ENCODE measurements at regions not wholly inside any gene's neighbourhood (a gene's known extent, or its start where the extent isn't known, plus 50 kb on each side); places are given as distances from the start of the nearest gene placed in this dataset.
A peak's percentile ranks its signal among the peaks of the same experiment; 100 is the strongest.

DNA sequence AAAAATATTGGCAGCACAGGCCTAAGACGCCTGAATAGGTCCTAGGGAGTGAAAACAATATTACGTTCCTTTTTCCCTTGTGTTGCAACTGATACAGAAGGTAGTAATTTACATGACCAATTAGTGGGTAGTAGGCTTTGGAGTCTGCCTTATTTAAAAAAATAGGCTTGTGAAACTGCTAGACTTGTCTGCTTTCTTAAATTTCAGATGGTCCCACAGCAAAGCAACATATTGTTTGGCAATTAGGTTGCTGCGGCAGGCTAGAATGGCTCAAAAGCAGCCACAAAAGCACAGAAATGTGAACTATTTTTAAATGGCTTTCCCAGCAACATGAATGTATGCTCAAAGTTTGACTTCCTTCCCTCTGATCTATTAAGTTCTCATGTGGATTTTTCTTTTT, 211.9 kb downstream of the TTC8 start:
- no peaks in the 10 kb centered on the region for H3K9me3 Mint-ChIP-seq (ENCODE audit: unreplicated experiment)
- TF ChIP-seq, protein P1, sequence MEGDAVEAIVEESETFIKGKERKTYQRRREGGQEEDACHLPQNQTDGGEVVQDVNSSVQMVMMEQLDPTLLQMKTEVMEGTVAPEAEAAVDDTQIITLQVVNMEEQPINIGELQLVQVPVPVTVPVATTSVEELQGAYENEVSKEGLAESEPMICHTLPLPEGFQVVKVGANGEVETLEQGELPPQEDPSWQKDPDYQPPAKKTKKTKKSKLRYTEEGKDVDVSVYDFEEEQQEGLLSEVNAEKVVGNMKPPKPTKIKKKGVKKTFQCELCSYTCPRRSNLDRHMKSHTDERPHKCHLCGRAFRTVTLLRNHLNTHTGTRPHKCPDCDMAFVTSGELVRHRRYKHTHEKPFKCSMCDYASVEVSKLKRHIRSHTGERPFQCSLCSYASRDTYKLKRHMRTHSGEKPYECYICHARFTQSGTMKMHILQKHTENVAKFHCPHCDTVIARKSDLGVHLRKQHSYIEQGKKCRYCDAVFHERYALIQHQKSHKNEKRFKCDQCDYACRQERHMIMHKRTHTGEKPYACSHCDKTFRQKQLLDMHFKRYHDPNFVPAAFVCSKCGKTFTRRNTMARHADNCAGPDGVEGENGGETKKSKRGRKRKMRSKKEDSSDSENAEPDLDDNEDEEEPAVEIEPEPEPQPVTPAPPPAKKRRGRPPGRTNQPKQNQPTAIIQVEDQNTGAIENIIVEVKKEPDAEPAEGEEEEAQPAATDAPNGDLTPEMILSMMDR (IDR thresholded peaks at IDR 0.05) = no peak
- peaks cover 4% of the 10 kb centered on the region for H3K27me3 Mint-ChIP-seq (ENCODE audit: unreplicated experiment)
- H3K4me3 Mint-ChIP-seq (ENCODE audit: unreplicated experiment) = no peak overlapping the region
- H3K27ac Mint-ChIP-seq (ENCODE audit: unreplicated experiment) = no peak overlapping the region
- no peaks in the 10 kb centered on the region for H3K36me3 Mint-ChIP-seq (ENCODE audit: unreplicated experiment)
- peaks cover 14% of the 10 kb centered on the region for H3K4me1 Mint-ChIP-seq (ENCODE audit: unreplicated experiment)
- DNase-seq (ENCODE audit: extremely low spot score, unreplicated experiment) = no peak

DNA sequence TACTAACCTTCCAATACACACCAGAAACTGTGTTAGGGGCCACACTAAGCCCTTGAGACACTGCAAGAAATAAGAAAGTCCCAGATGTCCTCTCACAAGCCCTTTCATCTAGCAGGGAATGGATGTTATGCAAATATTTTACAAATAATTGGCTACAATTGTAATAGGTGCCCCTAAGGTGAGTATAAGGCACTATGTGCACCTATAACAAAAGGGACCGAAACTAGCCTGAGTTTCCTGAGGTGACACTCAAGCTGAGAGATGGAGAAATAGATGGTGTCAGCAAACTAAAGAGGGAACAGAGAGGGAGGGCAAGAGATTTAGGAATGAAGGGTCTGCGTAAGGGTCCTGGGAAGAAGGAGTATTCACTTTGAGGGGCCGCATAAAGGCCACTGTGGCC, 212.6 kb downstream of the TTC8 start:
- Mint-ChIP-seq H3K4me1 (ENCODE audit: unreplicated experiment) (peaks cover 14% of the 10 kb centered on the region), H3K27me3 (ENCODE audit: unreplicated experiment) (peaks cover 4% of the 10 kb centered on the region), H3K9me3 (ENCODE audit: unreplicated experiment) (no peaks in the 10 kb centered on the region), H3K4me3 (ENCODE audit: unreplicated experiment) (no peak overlapping the region), H3K27ac (ENCODE audit: unreplicated experiment) (no peak overlapping the region), H3K36me3 (ENCODE audit: unreplicated experiment) (no peaks in the 10 kb centered on the region)
- TF ChIP-seq, protein P1 (IDR thresholded peaks at IDR 0.05) = no peak
- DNase-seq (ENCODE audit: extremely low spot score, unreplicated experiment) = no peak

DNA sequence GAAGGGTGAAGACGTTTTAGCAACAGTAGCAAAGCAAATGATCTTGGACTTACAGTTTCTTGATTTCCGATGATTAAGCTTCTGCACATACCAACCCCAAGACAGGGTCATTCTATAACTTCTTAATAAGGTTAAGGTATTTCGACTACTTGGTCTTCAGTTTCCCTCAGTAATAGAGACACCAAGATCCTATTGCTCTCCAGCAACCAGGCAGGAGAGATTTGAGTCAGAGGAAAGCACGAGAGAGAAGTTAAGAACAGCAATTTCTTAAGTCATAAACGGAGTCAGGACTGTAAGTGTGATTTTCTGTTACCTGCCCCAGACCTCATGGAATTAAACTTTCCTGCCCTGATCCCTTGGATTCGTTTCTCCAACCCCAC, 215.6 kb downstream of the TTC8 start:
- Mint-ChIP-seq H3K9me3 (ENCODE audit: unreplicated experiment) (peaks cover 5% of the 10 kb centered on the region), H3K36me3 (ENCODE audit: unreplicated experiment) (no peaks in the 10 kb centered on the region), H3K4me3 (ENCODE audit: unreplicated experiment) (peak overlapping the region; percentile 79), H3K27me3 (ENCODE audit: unreplicated experiment) (peaks cover 4% of the 10 kb centered on the region), H3K4me1 (ENCODE audit: unreplicated experiment) (peaks cover 14% of the 10 kb centered on the region), H3K27ac (ENCODE audit: unreplicated experiment) (peak overlapping the region; percentile 92)
- DNase-seq (ENCODE audit: extremely low spot score, unreplicated experiment) = no peak
- TF ChIP-seq, protein P1 (IDR thresholded peaks at IDR 0.05) = no peak

DNA sequence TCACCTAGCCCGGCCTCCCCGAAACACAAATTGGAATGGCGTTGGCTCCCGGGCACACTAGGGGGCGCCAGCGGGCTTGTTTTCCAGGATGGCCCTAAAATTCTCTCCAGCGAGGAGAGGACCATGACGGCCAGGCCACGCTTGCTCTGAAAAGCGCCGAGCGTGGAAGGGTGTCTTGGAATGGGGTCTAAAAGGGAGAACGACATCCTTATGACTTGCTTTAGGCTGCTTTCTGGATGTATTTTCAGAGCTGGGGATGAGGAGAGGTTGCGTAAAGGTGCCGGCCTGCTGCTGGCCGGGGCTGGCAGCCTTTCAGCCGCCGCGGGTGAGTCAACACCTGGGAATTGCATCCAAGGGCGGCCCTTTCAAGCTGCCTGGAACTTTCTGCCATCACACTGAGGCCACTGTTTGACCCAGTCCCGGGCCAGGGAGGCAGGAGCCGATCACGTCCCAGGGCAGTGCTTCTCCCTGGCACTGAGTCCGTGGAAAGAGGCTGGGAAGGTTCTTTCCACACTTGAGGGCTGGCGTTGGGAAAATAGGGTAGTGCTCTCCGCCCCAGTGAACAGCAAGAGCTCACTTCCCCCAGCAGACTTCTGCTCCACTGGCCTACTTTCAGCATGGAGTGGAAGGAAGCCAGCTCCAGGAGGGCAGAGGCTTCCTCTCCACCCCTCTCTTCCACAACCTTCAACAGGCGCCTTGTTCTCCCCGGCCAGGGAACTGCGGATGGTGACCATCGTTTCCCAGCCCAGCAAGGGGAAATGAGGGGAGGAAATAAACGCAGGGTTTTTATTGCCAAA, 216.2 kb downstream of the TTC8 start:
- peak; percentile 96 for DNase-seq (ENCODE audit: extremely low spot score, unreplicated experiment)
- Mint-ChIP-seq H3K4me1 (ENCODE audit: unreplicated experiment) (peaks cover 14% of the 10 kb centered on the region), H3K9me3 (ENCODE audit: unreplicated experiment) (peaks cover 5% of the 10 kb centered on the region), H3K27ac (ENCODE audit: unreplicated experiment) (peak overlapping the region; percentile 92), H3K36me3 (ENCODE audit: unreplicated experiment) (no peaks in the 10 kb centered on the region), H3K27me3 (ENCODE audit: unreplicated experiment) (peaks cover 4% of the 10 kb centered on the region), H3K4me3 (ENCODE audit: unreplicated experiment) (peak overlapping the region; percentile 79)
- TF ChIP-seq, protein P1 (IDR thresholded peaks at IDR 0.05) = peak; percentile 96

DNA sequence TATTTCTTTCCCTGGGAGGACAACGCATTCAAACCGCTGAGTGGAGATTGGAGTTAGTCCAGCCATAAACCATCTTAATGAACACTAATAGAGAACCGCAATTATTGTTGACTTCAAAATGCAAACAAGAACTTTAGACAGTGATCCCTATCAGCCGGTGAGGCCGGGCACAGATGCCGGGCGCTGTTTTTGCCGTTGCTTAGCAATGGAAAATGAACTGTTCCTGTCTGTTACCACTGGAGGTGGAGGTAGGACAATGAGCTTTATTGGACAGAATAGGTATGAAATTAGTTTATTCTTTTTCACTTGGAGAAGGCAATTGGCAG, 216.8 kb downstream of the TTC8 start:
- DNase-seq (ENCODE audit: extremely low spot score, unreplicated experiment) = no peak

More for the DNA sequence above, 216.8 kb downstream of the TTC8 start:
- no peak overlapping the region for H3K4me3 Mint-ChIP-seq (ENCODE audit: unreplicated experiment)
- peaks cover 5% of the 10 kb centered on the region for H3K9me3 Mint-ChIP-seq (ENCODE audit: unreplicated experiment)
- peak overlapping the region; percentile 92 for H3K27ac Mint-ChIP-seq (ENCODE audit: unreplicated experiment)
- H3K36me3 Mint-ChIP-seq (ENCODE audit: unreplicated experiment) = no peaks in the 10 kb centered on the region
- H3K4me1 Mint-ChIP-seq (ENCODE audit: unreplicated experiment) = peaks cover 14% of the 10 kb centered on the region
- H3K27me3 Mint-ChIP-seq (ENCODE audit: unreplicated experiment) = peaks cover 4% of the 10 kb centered on the region
- TF ChIP-seq, protein P1 (IDR thresholded peaks at IDR 0.05) = no peak

Measured in osteocyte (in vitro differentiated cells).